ENCODE measurements at regions not wholly inside any gene's neighbourhood (a gene's known extent, or its start where the extent isn't known, plus 50 kb on each side); places are given as distances from the start of the nearest gene placed in this dataset.

DNA sequence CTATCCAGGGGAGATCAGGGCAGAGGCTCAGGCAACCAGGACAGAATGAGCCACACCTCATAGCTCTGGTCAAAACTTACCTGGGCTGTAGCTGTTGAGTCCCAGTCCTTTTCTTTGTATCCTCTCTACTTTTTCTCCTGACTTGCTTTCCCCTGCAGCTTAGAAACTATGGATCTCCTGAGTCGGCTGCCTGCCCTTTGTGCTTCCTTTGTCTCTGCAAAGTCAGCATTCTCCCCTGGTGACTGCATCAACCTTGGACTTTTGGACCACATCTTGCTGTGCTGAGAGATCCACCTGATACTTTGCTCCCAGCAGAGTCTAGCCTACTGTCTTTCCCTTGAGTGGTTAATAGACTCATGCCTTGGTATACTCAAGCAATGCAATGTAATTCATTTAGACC lies 353.3 kb downstream of the SIPA1L2 start:
- H3K4me3 ChIP-seq (ENCODE audit: insufficient read depth, low read depth, low read length), result no peak overlapping the region
- H4K91ac ChIP-seq (ENCODE audit: insufficient read depth, low read depth, low read length), result no peak overlapping the region
- H3K23ac ChIP-seq (ENCODE audit: low read depth, low read length), result no peak overlapping the region
- H3K9me3 ChIP-seq (ENCODE audit: control insufficient read depth, insufficient read depth, low read length), result no peaks in the 10 kb centered on the region
- H3K9ac ChIP-seq (ENCODE audit: low read depth, low read length), result no peak overlapping the region
- no peak overlapping the region for H3K14ac ChIP-seq (replicated peaks; ENCODE audit: low read depth, low read length)
- intact Hi-C loops (cut with micrococcal nuclease) (no loop called here), dilution Hi-C loops (cut with HindIII; ENCODE audit: low sequenced_read_pairs, unreplicated experiment) (no loop called here), in situ Hi-C loops (cut with MboI; ENCODE audit: low sequenced_read_pairs) (no loop called here)
- no peaks in the 10 kb centered on the region for H3K79me1 ChIP-seq (ENCODE audit: low read depth in 1 of 2, low read length in 2 of 2)
- H2AK9ac ChIP-seq (replicated peaks; ENCODE audit: low read depth, low read length, poor library complexity), result no peak overlapping the region
- no peak overlapping the region for H3K18ac ChIP-seq (ENCODE audit: low read depth, low read length)
- H2BK20ac ChIP-seq (ENCODE audit: low read depth, low read length), result no peak overlapping the region
- H3K4me1 ChIP-seq (ENCODE audit: control insufficient read depth, insufficient read depth, low read length), result no peaks in the 10 kb centered on the region
- no peaks in the 10 kb centered on the region for H3K36me3 ChIP-seq (ENCODE audit: control insufficient read depth, insufficient read depth, low read length)
- no peak for ATAC-seq (ENCODE audit: low read depth)
- TF ChIP-seq CHD1 (IDR thresholded peaks at IDR 0.05; ENCODE audit: low read depth, low read length) (no peak), RFX5 (IDR thresholded peaks at IDR 0.05; ENCODE audit: low read depth, low read length) (no peak), RCOR1 (IDR thresholded peaks at IDR 0.05; ENCODE audit: insufficient replicate concordance, low read length) (no peak), SMC3 (IDR thresholded peaks at IDR 0.05; ENCODE audit: low read depth, low read length) (no peak), MAFK (IDR thresholded peaks at IDR 0.05; ENCODE audit: low read depth, low read length) (no peak), CEBPB (IDR thresholded peaks at IDR 0.05; ENCODE audit: low read depth, low read length) (no peak), MXI1 (IDR thresholded peaks at IDR 0.05; ENCODE audit: borderline replicate concordance, low read depth, low read length) (no peak), NFE2L2 (IDR thresholded peaks at IDR 0.05; ENCODE audit: low read depth, low read length) (no peak), FOS (IDR thresholded peaks at IDR 0.05; ENCODE audit: low read depth, low read length) (no peak), BHLHE40 (IDR thresholded peaks at IDR 0.05; ENCODE audit: low read depth, low read length) (no peak), RAD21 (IDR thresholded peaks at IDR 0.05; ENCODE audit: low read length) (no peak), POLR2A (IDR thresholded peaks at IDR 0.05; ENCODE audit: low read depth, low read length) (no peak)
- TF ChIP-seq, protein P1, sequence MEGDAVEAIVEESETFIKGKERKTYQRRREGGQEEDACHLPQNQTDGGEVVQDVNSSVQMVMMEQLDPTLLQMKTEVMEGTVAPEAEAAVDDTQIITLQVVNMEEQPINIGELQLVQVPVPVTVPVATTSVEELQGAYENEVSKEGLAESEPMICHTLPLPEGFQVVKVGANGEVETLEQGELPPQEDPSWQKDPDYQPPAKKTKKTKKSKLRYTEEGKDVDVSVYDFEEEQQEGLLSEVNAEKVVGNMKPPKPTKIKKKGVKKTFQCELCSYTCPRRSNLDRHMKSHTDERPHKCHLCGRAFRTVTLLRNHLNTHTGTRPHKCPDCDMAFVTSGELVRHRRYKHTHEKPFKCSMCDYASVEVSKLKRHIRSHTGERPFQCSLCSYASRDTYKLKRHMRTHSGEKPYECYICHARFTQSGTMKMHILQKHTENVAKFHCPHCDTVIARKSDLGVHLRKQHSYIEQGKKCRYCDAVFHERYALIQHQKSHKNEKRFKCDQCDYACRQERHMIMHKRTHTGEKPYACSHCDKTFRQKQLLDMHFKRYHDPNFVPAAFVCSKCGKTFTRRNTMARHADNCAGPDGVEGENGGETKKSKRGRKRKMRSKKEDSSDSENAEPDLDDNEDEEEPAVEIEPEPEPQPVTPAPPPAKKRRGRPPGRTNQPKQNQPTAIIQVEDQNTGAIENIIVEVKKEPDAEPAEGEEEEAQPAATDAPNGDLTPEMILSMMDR (conservative IDR thresholded peaks at IDR 0.05; ENCODE audit: low read depth, low read length), result no peak
- TF ChIP-seq, protein P2, sequence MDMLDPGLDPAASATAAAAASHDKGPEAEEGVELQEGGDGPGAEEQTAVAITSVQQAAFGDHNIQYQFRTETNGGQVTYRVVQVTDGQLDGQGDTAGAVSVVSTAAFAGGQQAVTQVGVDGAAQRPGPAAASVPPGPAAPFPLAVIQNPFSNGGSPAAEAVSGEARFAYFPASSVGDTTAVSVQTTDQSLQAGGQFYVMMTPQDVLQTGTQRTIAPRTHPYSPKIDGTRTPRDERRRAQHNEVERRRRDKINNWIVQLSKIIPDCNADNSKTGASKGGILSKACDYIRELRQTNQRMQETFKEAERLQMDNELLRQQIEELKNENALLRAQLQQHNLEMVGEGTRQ (IDR thresholded peaks at IDR 0.05; ENCODE audit: low read depth, low read length), result no peak
- no peak overlapping the region for H2BK15ac ChIP-seq (ENCODE audit: low read depth, low read length)
- H4K20me1 ChIP-seq (ENCODE audit: insufficient read depth, low read length), result no peaks in the 10 kb centered on the region
- no peak overlapping the region for H4K5ac ChIP-seq (ENCODE audit: low read depth, low read length)
- POLR2A ChIA-PET (ENCODE audit: unreplicated experiment), result no interaction called here
- H2AFZ ChIP-seq (replicated peaks; ENCODE audit: low read length, poor library complexity), result no peak overlapping the region
- CTCF ChIA-PET, result no interaction called here
- 83% methylated on average over 1 of the region's 1 CpG; no CpG with 5 or more reads in 1 of the 2 experiments for WGBS, 2 experiments (ENCODE audit: extremely low coverage in 2 of 2, insufficient read length in 1 of 2)
- no peak overlapping the region for H2BK120ac ChIP-seq (ENCODE audit: low read depth, low read length)
- H3K27ac ChIP-seq (ENCODE audit: insufficient read depth, low read length), result no peak overlapping the region
- H4K8ac ChIP-seq (ENCODE audit: low read depth in 2 of 2, low read length in 2 of 2), result no peak overlapping the region
- H2AK5ac ChIP-seq (ENCODE audit: low read depth, low read length), result no peak overlapping the region
- no peak overlapping the region for H2BK5ac ChIP-seq (ENCODE audit: low read depth, low read length, poor library complexity, severe bottlenecking)
- no TSS peak for BruUV-seq (replicated peaks)
- peaks cover 3% of the 10 kb centered on the region; the same call in 1 of the 2 replicates for H3K27me3 ChIP-seq (ENCODE audit: control insufficient read depth, insufficient read depth, low read length)
- no peaks in the 10 kb centered on the region for H3K9me1 ChIP-seq (ENCODE audit: insufficient read depth, low read length)
- no peak overlapping the region for H3K56ac ChIP-seq (ENCODE audit: extremely low read depth, insufficient read depth, low read length)
- H3K4ac ChIP-seq (ENCODE audit: low read depth, low read length), result no peak overlapping the region
- H3K4me2 ChIP-seq (ENCODE audit: low read depth, low read length), result no peak overlapping the region
- no peak for DNase-seq

Measured in IMR-90 (cell line).